ENCODE measurements at regions not wholly inside any gene's neighbourhood (a gene's known extent, or its start where the extent isn't known, plus 50 kb on each side); places are given as distances from the start of the nearest gene placed in this dataset.
A peak's percentile ranks its signal among the peaks of the same experiment; 100 is the strongest.
"Not testable (repeated sequence)": the region's sequence is repeated elsewhere in the genome, so short reads cannot be mapped to it uniquely, and the experiment has no call there.

DNA sequence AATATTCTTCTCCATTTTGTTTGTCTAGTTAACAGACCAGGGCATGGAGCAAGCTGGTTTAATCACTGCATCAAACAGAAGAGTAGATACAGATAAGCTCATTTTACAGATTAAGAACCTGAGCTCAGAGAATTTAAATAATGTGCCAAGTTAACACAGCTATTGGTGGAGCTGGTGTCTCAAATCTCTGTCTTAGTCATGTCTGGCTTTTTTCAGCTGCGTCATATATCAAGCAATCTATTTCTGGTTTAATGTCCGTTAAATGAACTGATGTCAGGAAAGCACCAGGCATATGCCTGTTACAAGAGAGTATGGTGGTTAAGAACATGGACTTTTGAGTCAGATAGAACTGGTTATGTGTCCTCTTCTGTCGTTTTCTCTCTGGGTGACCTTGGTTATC is 79.8 kb upstream of the ADGRA3 start:
- peak; percentile 63 for DNase-seq (ENCODE audit: extremely low read depth, insufficient read length)
- no peaks in the 10 kb centered on the region for H3K27me3 ChIP-seq (replicated peaks; ENCODE audit: control insufficient read depth, insufficient read depth, low read length)
- no peak overlapping the region for H3K4me3 ChIP-seq (replicated peaks; ENCODE audit: low read depth, low read length)
- TF ChIP-seq, protein P1, sequence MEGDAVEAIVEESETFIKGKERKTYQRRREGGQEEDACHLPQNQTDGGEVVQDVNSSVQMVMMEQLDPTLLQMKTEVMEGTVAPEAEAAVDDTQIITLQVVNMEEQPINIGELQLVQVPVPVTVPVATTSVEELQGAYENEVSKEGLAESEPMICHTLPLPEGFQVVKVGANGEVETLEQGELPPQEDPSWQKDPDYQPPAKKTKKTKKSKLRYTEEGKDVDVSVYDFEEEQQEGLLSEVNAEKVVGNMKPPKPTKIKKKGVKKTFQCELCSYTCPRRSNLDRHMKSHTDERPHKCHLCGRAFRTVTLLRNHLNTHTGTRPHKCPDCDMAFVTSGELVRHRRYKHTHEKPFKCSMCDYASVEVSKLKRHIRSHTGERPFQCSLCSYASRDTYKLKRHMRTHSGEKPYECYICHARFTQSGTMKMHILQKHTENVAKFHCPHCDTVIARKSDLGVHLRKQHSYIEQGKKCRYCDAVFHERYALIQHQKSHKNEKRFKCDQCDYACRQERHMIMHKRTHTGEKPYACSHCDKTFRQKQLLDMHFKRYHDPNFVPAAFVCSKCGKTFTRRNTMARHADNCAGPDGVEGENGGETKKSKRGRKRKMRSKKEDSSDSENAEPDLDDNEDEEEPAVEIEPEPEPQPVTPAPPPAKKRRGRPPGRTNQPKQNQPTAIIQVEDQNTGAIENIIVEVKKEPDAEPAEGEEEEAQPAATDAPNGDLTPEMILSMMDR (IDR thresholded peaks at IDR 0.05; ENCODE audit: insufficient read depth, low read length, poor library complexity, severe bottlenecking): no peak
- no peaks in the 10 kb centered on the region for H3K36me3 ChIP-seq (ENCODE audit: control insufficient read depth, insufficient read depth, low read length)

- Histone ChIP-seq H3K36me3 (ENCODE audit: control insufficient read depth, insufficient read depth, low read length) (no peaks in the 10 kb centered on the region), H3K27me3 (replicated peaks; ENCODE audit: control insufficient read depth, insufficient read depth, low read length) (no peaks in the 10 kb centered on the region), H3K4me3 (replicated peaks; ENCODE audit: low read depth, low read length) (no peak overlapping the region)
- no peak for DNase-seq (ENCODE audit: extremely low read depth, insufficient read length)
- TF ChIP-seq, protein P1 (IDR thresholded peaks at IDR 0.05; ENCODE audit: insufficient read depth, low read length, poor library complexity, severe bottlenecking): no peak
Measured at GRCh38 chr4:22596409-22596808, 80.5 kb upstream of the ADGRA3 start.

- TF ChIP-seq, protein P1 (IDR thresholded peaks at IDR 0.05; ENCODE audit: insufficient read depth, low read length, poor library complexity, severe bottlenecking): no peak
- Histone ChIP-seq H3K4me3 (replicated peaks; ENCODE audit: low read depth, low read length) (no peak overlapping the region), H3K36me3 (ENCODE audit: control insufficient read depth, insufficient read depth, low read length) (no peaks in the 10 kb centered on the region), H3K27me3 (replicated peaks; ENCODE audit: control insufficient read depth, insufficient read depth, low read length) (no peaks in the 10 kb centered on the region)
- DNase-seq (ENCODE audit: extremely low read depth, insufficient read length): no peak
Measured at GRCh38 chr4:22597471-22597870, 81.6 kb upstream of the ADGRA3 start.

- H3K4me3 ChIP-seq (replicated peaks; ENCODE audit: low read depth, low read length); H3K36me3 ChIP-seq (ENCODE audit: control insufficient read depth, insufficient read depth, low read length); H3K27me3 ChIP-seq (replicated peaks; ENCODE audit: control insufficient read depth, insufficient read depth, low read length); DNase-seq (ENCODE audit: extremely low read depth, insufficient read length): not testable (repeated sequence)
Measured at GRCh38 chr4:22598113-22599047, 82.5 kb upstream of the ADGRA3 start.

GRCh38 chr4:22599228-22599928 is 83.5 kb upstream of the ADGRA3 start:
- not testable (repeated sequence) for H3K36me3 ChIP-seq (ENCODE audit: control insufficient read depth, insufficient read depth, low read length); DNase-seq (ENCODE audit: extremely low read depth, insufficient read length); H3K27me3 ChIP-seq (replicated peaks; ENCODE audit: control insufficient read depth, insufficient read depth, low read length); H3K4me3 ChIP-seq (replicated peaks; ENCODE audit: low read depth, low read length)

GRCh38 chr4:22599929-22600432 is 84.1 kb upstream of the ADGRA3 start:
- not testable (repeated sequence) for DNase-seq (ENCODE audit: extremely low read depth, insufficient read length); H3K27me3 ChIP-seq (replicated peaks; ENCODE audit: control insufficient read depth, insufficient read depth, low read length); H3K36me3 ChIP-seq (ENCODE audit: control insufficient read depth, insufficient read depth, low read length); H3K4me3 ChIP-seq (replicated peaks; ENCODE audit: low read depth, low read length)

GRCh38 chr4:22601638-22602037 is 85.8 kb upstream of the ADGRA3 start:
- H3K4me3 ChIP-seq (replicated peaks; ENCODE audit: low read depth, low read length); H3K36me3 ChIP-seq (ENCODE audit: control insufficient read depth, insufficient read depth, low read length); H3K27me3 ChIP-seq (replicated peaks; ENCODE audit: control insufficient read depth, insufficient read depth, low read length); DNase-seq (ENCODE audit: extremely low read depth, insufficient read length): not testable (repeated sequence)

All from GM06990 (cell line).